ENCODE measurements at regions not wholly inside any gene's neighbourhood (a gene's known extent, or its start where the extent isn't known, plus 50 kb on each side); places are given as distances from the start of the nearest gene placed in this dataset.

DNA sequence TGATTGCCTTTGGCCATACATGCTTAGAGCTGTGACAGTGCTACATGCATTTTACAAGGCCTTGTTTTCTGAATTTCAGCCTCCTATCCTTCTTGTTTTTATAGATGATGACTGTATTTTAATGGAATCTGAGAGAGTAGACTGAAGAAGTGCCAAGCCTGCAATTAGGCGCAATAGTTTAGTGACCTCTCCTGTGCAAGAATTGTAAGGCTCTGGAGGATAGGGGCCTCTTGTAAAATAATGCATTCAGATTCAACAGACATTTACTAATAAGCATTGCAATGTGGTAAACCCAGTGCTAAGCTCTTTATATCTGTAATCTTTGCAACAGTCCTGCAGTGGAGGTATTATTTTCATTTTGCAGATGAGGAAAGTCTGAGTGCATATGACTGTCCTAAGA, 105.5 kb downstream of the TDRD15 start:
- TF ChIP-seq, protein P1, sequence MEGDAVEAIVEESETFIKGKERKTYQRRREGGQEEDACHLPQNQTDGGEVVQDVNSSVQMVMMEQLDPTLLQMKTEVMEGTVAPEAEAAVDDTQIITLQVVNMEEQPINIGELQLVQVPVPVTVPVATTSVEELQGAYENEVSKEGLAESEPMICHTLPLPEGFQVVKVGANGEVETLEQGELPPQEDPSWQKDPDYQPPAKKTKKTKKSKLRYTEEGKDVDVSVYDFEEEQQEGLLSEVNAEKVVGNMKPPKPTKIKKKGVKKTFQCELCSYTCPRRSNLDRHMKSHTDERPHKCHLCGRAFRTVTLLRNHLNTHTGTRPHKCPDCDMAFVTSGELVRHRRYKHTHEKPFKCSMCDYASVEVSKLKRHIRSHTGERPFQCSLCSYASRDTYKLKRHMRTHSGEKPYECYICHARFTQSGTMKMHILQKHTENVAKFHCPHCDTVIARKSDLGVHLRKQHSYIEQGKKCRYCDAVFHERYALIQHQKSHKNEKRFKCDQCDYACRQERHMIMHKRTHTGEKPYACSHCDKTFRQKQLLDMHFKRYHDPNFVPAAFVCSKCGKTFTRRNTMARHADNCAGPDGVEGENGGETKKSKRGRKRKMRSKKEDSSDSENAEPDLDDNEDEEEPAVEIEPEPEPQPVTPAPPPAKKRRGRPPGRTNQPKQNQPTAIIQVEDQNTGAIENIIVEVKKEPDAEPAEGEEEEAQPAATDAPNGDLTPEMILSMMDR (IDR thresholded peaks at IDR 0.05) = no peak
- no peak for TF ChIP-seq EZH2 (IDR thresholded peaks at IDR 0.05)
